ENCODE measurements at regions not wholly inside any gene's neighbourhood (a gene's known extent, or its start where the extent isn't known, plus 50 kb on each side); places are given as distances from the start of the nearest gene placed in this dataset.

GRCh38 chr6:132009175-132009574 is 58.0 kb upstream of the CCN2 start:
- intact Hi-C loops (cut with micrococcal nuclease): no loop called here
- Histone ChIP-seq H2AFZ (ENCODE audit: low read depth, low read length, poor library complexity, severe bottlenecking) (no peak overlapping the region), H4K20me1 (ENCODE audit: insufficient read depth) (no peaks in the 10 kb centered on the region), H3K4me2 (ENCODE audit: low read length) (no peak overlapping the region), H3K4me1 (ENCODE audit: control insufficient read depth in 1 of 2, insufficient read depth in 2 of 2, low read length in 2 of 2) (no peaks in the 10 kb centered on the region), H3K9me2 (ENCODE audit: insufficient read depth) (no peaks in the 10 kb centered on the region), H3K79me2 (ENCODE audit: insufficient read depth, low read length) (no peaks in the 10 kb centered on the region), H3K36me3 (ENCODE audit: control insufficient read depth in 1 of 2, insufficient read depth in 2 of 2, low read length in 2 of 2) (no peaks in the 10 kb centered on the region), H3K9me3 (ENCODE audit: control insufficient read depth in 1 of 2, insufficient read depth in 1 of 2, low read depth in 1 of 2, low read length in 2 of 2) (0 out of 4 replicates have a peak, but pooled peaks cover 0 to under 1% of the 10 kb centered on the region in 2 experiments), H3K4me3 (replicated peaks in 1 of 2; ENCODE audit: low read depth in 1 of 2, low read length in 2 of 2) (no peak overlapping the region), H3K27me3 (ENCODE audit: insufficient read depth, low read length) (no peaks in the 10 kb centered on the region), H3K9ac (ENCODE audit: low read length) (no peak overlapping the region), H3K27ac (ENCODE audit: low read depth, low read length) (no peak overlapping the region)
- TF ChIP-seq TCF7L2 (IDR thresholded peaks at IDR 0.05; ENCODE audit: borderline replicate concordance, extremely low read depth, insufficient read depth, insufficient read length) (no peak), CEBPB (IDR thresholded peaks at IDR 0.05; ENCODE audit: low read depth) (no peak), CBX3 (IDR thresholded peaks at IDR 0.05; ENCODE audit: low read depth) (no peak), SRF (IDR thresholded peaks at IDR 0.05; ENCODE audit: low read depth) (no peak), MAX (IDR thresholded peaks at IDR 0.05) (no peak), EGR1 (IDR thresholded peaks at IDR 0.05; ENCODE audit: low read depth) (no peak), ATF3 (IDR thresholded peaks at IDR 0.05) (no peak), POLR2AphosphoS5 (IDR thresholded peaks at IDR 0.05; ENCODE audit: low read depth, low read length) (no peak), POLR2A (IDR thresholded peaks at IDR 0.05; ENCODE audit: borderline replicate concordance, extremely low read depth, insufficient read depth, insufficient read length) (no peak), RAD21 (IDR thresholded peaks at IDR 0.05; ENCODE audit: low read depth) (no peak), YY1 (IDR thresholded peaks at IDR 0.05; ENCODE audit: extremely low read depth, insufficient replicate concordance, low read depth, low read length) (no peak)
- CTCF ChIA-PET: no interaction called here
- RAD21 ChIA-PET (ENCODE audit: low non-redundant PET in 1 of 2, low total read pairs in 2 of 2, uncharacterized antibody in 2 of 2, unreplicated experiment in 2 of 2): no interaction called here
- no peak for ATAC-seq
- no TSS peak for BruUV-seq (replicated peaks)
- no peak for DNase-seq (ENCODE audit: low read depth, low spot score)
- POLR2A ChIA-PET: no interaction called here

All from HCT116 (cell line).